ENCODE measurements at regions not wholly inside any gene's neighbourhood (a gene's known extent, or its start where the extent isn't known, plus 50 kb on each side); places are given as distances from the start of the nearest gene placed in this dataset.

- no peaks in the 10 kb centered on the region for H3K36me3 ChIP-seq (ENCODE audit: control insufficient read depth, insufficient read depth, low read length)
- H3K27me3 ChIP-seq (ENCODE audit: control insufficient read depth, insufficient read depth, low read length), result no peaks in the 10 kb centered on the region
- DNase-seq (ENCODE audit: low read depth in 2 of 2), result no peak
- H3K9ac ChIP-seq (ENCODE audit: insufficient read depth, low read length), result no peak overlapping the region
- no peaks in the 10 kb centered on the region for H3K9me3 ChIP-seq (ENCODE audit: control insufficient read depth, insufficient read depth, low read depth, low read length)
- no peak overlapping the region for H3K4me3 ChIP-seq (replicated peaks in 1 of 4; ENCODE audit: control extremely low read depth in 1 of 4, insufficient read depth in 1 of 4, low read depth in 3 of 4, low read length in 4 of 4)
- H3K27ac ChIP-seq (ENCODE audit: insufficient read depth, low read length), result no peak overlapping the region
- H3K79me2 ChIP-seq (ENCODE audit: control insufficient read depth, insufficient read depth, low read length), result no peaks in the 10 kb centered on the region
- no peak overlapping the region for H3K4me2 ChIP-seq (ENCODE audit: extremely low read depth, insufficient read depth, low read length)
- TF ChIP-seq CTCF (conservative IDR thresholded peaks at IDR 0.05 in 1 of 2, IDR thresholded peaks at IDR 0.05 in 1 of 2; ENCODE audit: low read depth in 1 of 2, low read length in 2 of 2) (no peak), EZH2 (IDR thresholded peaks at IDR 0.05; ENCODE audit: low read length, missing control alignments) (no peak)
- H4K20me1 ChIP-seq (ENCODE audit: control insufficient read depth, extremely low read depth, insufficient read depth, low read length), result no peaks in the 10 kb centered on the region
- H3K4me1 ChIP-seq (ENCODE audit: control insufficient read depth, extremely low read depth, insufficient read depth, low read length), result no peaks in the 10 kb centered on the region
- H2AFZ ChIP-seq (ENCODE audit: low read length), result no peak overlapping the region
Observed at GRCh38 chr6:99177736-99178135, 171.7 kb downstream of the FAXC start.

GRCh38 chr6:99165838-99166237 is 183.6 kb downstream of the FAXC start:
- Histone ChIP-seq H3K9me3 (ENCODE audit: control insufficient read depth, insufficient read depth, low read depth, low read length) (no peaks in the 10 kb centered on the region), H3K27ac (ENCODE audit: insufficient read depth, low read length) (no peak overlapping the region), H2AFZ (ENCODE audit: low read length) (no peak overlapping the region), H3K4me2 (ENCODE audit: extremely low read depth, insufficient read depth, low read length) (no peak overlapping the region), H3K79me2 (ENCODE audit: control insufficient read depth, insufficient read depth, low read length) (no peaks in the 10 kb centered on the region), H3K9ac (ENCODE audit: insufficient read depth, low read length) (no peak overlapping the region), H3K27me3 (ENCODE audit: control insufficient read depth, insufficient read depth, low read length) (no peaks in the 10 kb centered on the region), H3K4me1 (ENCODE audit: control insufficient read depth, extremely low read depth, insufficient read depth, low read length) (no peaks in the 10 kb centered on the region), H3K4me3 (replicated peaks in 1 of 4; ENCODE audit: control extremely low read depth in 1 of 4, insufficient read depth in 1 of 4, low read depth in 3 of 4, low read length in 4 of 4) (no peak overlapping the region), H4K20me1 (ENCODE audit: control insufficient read depth, extremely low read depth, insufficient read depth, low read length) (no peaks in the 10 kb centered on the region), H3K36me3 (ENCODE audit: control insufficient read depth, insufficient read depth, low read length) (no peaks in the 10 kb centered on the region)
- TF ChIP-seq EZH2 (IDR thresholded peaks at IDR 0.05; ENCODE audit: low read length, missing control alignments) (no peak), CTCF (conservative IDR thresholded peaks at IDR 0.05 in 1 of 2, IDR thresholded peaks at IDR 0.05 in 1 of 2; ENCODE audit: low read depth in 1 of 2, low read length in 2 of 2) (no peak)
- no peak for DNase-seq (ENCODE audit: low read depth in 2 of 2)

GRCh38 chr6:99152347-99152643 is 197.2 kb downstream of the FAXC start:
- H4K20me1 ChIP-seq (ENCODE audit: control insufficient read depth, extremely low read depth, insufficient read depth, low read length), result no peaks in the 10 kb centered on the region
- TF ChIP-seq EZH2 (IDR thresholded peaks at IDR 0.05; ENCODE audit: low read length, missing control alignments), result no peak
- no peak for TF ChIP-seq CTCF (conservative IDR thresholded peaks at IDR 0.05 in 1 of 2, IDR thresholded peaks at IDR 0.05 in 1 of 2; ENCODE audit: low read depth in 1 of 2, low read length in 2 of 2)
- H3K27me3 ChIP-seq (ENCODE audit: control insufficient read depth, insufficient read depth, low read length), result no peaks in the 10 kb centered on the region
- H3K79me2 ChIP-seq (ENCODE audit: control insufficient read depth, insufficient read depth, low read length), result no peaks in the 10 kb centered on the region
- no peak overlapping the region for H2AFZ ChIP-seq (ENCODE audit: low read length)
- no peak overlapping the region for H3K4me2 ChIP-seq (ENCODE audit: extremely low read depth, insufficient read depth, low read length)
- no peak overlapping the region for H3K4me3 ChIP-seq (replicated peaks in 1 of 4; ENCODE audit: control extremely low read depth in 1 of 4, insufficient read depth in 1 of 4, low read depth in 3 of 4, low read length in 4 of 4)
- no peaks in the 10 kb centered on the region for H3K9me3 ChIP-seq (ENCODE audit: control insufficient read depth, insufficient read depth, low read depth, low read length)
- no peaks in the 10 kb centered on the region for H3K36me3 ChIP-seq (ENCODE audit: control insufficient read depth, insufficient read depth, low read length)
- DNase-seq (ENCODE audit: low read depth in 2 of 2), result no peak
- no peaks in the 10 kb centered on the region for H3K4me1 ChIP-seq (ENCODE audit: control insufficient read depth, extremely low read depth, insufficient read depth, low read length)
- H3K9ac ChIP-seq (ENCODE audit: insufficient read depth, low read length), result no peak overlapping the region
- H3K27ac ChIP-seq (ENCODE audit: insufficient read depth, low read length), result no peak overlapping the region
